Immature natural killer cell (primary cell): ENCODE measurements at regions not wholly inside any gene's neighbourhood (a gene's known extent, or its start where the extent isn't known, plus 50 kb on each side); places are given as distances from the start of the nearest gene placed in this dataset.
"Not testable (repeated sequence)": the region's sequence is repeated elsewhere in the genome, so short reads cannot be mapped to it uniquely, and the experiment has no call there.

Source experiments
- DNase-seq, 3 donors: peaks; one replicate each; pipeline ENCODE4 v3.0.0; 2022; ENCODE audit warnings: mixed read lengths in 1 of 3
- H3K27ac Mint-ChIP-seq, 6 donors: one replicate each; pipeline ENCODE4 v1.8.0; 2020; ENCODE audit warnings: mixed read lengths in 6 of 6, mild to moderate bottlenecking in 5 of 6, inconsistent platforms in 4 of 6, moderate library complexity in 3 of 6
- H3K27me3 Mint-ChIP-seq, 3 donors: one replicate each; pipeline ENCODE4 v1.8.0; 2020 to 2021; ENCODE audit warnings: low read depth in 3 of 3, mild to moderate bottlenecking in 3 of 3, mixed read lengths in 3 of 3, moderate library complexity in 3 of 3, inconsistent platforms in 1 of 3
- H3K36me3 Mint-ChIP-seq, 3 donors: one replicate each; pipeline ENCODE4 v1.8.0; 2020; ENCODE audit warnings: mixed read lengths in 3 of 3, inconsistent platforms in 2 of 3, mild to moderate bottlenecking in 2 of 3
- H3K4me1 Mint-ChIP-seq, 2 donors: one replicate each; pipeline ENCODE4 v1.8.0; 2020; ENCODE audit warnings: inconsistent platforms in 2 of 2, mild to moderate bottlenecking in 2 of 2, mixed read lengths in 2 of 2, moderate library complexity in 1 of 2
- H3K4me3 Mint-ChIP-seq, 5 donors: one replicate each; pipeline ENCODE4 v1.8.0; 2020; ENCODE audit warnings: mild to moderate bottlenecking in 5 of 5, mixed read lengths in 5 of 5, inconsistent platforms in 3 of 5, moderate library complexity in 3 of 5
- H3K9me3 Mint-ChIP-seq, 6 donors: one replicate each; pipeline ENCODE4 v1.8.0; 2020; ENCODE audit warnings: mild to moderate bottlenecking in 6 of 6, mixed read lengths in 6 of 6, inconsistent platforms in 4 of 6, moderate library complexity in 3 of 6

DNA sequence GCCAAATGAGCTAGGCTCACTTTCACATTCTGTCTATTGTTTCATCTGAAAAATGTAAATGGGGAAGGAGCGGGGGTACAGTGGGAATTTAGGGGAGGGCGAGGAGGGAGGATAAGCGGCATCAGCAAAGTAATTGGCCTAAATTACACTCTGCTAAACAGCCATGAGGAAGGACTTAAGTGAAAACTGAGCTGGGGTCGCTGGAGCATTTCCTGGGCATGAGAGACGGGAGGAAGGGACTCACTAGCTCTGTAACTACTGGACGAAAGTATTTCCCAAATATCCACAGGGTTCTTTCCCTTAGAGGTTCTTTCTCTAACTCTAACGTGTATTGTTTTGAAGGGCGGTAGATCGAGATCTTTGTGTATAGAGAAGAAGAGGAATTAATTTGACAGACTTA lies 418.0 kb downstream of the SOX2 start:
- Mint-ChIP-seq H3K4me1 (no peaks in the 10 kb centered on the region), H3K4me3 (no peak overlapping the region), H3K9me3 (peaks cover 0 to 27% (median 5%) of the 10 kb centered on the region in 6 donors), H3K36me3 (peaks cover 0 to 3% (median 0%) of the 10 kb centered on the region in 3 donors), H3K27me3 (peaks cover 0 to 1% (median 0%) of the 10 kb centered on the region in 3 donors), H3K27ac (no peak overlapping the region)
- no peak for DNase-seq

DNA sequence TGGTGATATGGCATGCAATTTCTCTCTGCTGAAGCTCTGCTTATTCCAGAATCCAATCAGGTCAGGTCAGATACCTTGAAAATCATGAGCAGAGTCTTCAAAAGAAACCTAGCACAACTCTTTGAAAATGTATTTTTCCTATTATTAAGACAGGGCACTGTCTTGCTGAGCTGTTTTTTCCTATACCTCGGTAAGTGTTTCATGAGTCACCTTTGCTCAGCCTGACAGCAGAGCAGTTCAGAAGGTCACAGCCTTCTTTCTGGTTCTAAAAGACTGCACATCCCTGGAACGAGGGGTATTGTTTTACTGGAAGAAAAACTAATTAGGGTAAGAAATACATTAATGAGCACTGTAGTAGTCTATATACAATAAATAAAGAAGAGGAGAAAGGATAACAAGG lies 422.0 kb downstream of the SOX2 start:
- Mint-ChIP-seq H3K36me3 (no peaks in the 10 kb centered on the region), H3K4me3 (no peak overlapping the region), H3K27ac (no peak overlapping the region), H3K27me3 (peaks cover 0 to 1% (median 0%) of the 10 kb centered on the region in 3 donors), H3K9me3 (peaks cover 0 to 14% (median 4%) of the 10 kb centered on the region in 6 donors), H3K4me1 (no peaks in the 10 kb centered on the region)
- no peak for DNase-seq

DNA sequence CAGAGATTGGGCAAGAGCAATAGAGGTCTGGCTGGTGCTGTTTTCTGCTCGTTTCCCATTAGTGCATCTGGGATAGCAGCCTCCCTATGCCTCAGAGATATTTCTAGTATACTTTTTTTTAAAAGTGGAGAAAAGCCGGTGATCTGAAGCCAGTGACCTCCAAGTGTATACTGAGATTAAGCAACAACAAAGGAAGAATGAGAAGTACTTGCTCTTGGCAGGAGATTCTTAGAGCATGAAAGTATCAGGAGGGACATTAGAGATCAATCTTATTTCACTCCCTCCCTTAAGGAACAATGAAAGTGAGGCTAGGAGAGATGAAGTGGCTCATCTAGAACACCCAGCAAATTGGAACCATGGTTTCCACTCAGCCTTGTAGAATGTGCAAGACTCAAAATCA lies 423.3 kb downstream of the SOX2 start:
- DNase-seq: no peak
- H3K4me1 Mint-ChIP-seq: no peaks in the 10 kb centered on the region
- H3K27ac Mint-ChIP-seq: no peak overlapping the region
- H3K27me3 Mint-ChIP-seq: no peaks in the 10 kb centered on the region
- no peaks in the 10 kb centered on the region for H3K36me3 Mint-ChIP-seq
- H3K9me3 Mint-ChIP-seq: peaks cover 0 to 14% (median 4%) of the 10 kb centered on the region in 6 donors
- H3K4me3 Mint-ChIP-seq: no peak overlapping the region

DNA sequence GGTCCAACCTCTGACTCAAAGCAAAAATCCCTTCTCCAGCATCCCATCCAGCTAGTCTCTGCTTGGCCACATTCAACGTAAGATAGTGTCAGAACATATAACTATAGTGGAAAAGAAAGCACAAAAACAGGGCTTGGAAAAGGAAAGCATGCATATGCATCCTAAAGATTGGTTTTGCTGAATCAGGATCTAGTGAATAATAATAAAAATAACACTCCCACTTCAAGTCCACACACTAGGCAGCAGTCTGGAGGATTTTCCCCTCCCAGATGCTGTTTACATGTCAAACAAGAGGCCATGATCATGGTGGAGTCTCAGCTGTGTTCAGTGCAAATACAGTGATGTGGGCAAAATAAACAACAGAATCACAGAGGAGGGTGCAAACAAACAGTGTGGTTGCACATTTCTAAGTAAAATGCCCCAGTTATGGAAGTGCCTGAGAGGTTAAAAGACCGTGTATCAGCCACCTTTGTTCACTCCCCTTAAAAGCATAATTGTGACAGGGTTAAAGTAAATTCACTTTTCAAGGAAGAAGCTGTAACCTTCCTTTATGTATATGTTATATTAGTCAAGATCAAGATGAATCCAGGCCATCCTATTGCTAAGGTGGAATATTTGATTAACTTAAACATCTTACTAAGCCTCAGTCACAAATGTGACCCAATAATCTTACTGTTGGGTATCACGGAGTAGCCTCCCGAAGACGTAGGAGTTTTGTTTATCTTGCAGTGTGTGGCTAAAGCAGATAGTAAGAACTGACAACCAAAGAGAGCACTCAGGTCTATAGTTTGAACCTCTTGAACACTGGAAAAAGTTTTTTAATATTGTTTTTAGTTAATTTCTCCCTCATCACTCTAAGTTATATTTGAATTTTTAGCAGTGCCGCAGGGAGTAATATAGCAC lies 424.5 kb downstream of the SOX2 start:
- Mint-ChIP-seq H3K27me3 (no peaks in the 10 kb centered on the region), H3K36me3 (no peaks in the 10 kb centered on the region), H3K27ac (no peak overlapping the region), H3K9me3 (peaks cover 0 to 14% (median 4%) of the 10 kb centered on the region in 6 donors), H3K4me1 (no peaks in the 10 kb centered on the region), H3K4me3 (no peak overlapping the region)
- no peak for DNase-seq

DNA sequence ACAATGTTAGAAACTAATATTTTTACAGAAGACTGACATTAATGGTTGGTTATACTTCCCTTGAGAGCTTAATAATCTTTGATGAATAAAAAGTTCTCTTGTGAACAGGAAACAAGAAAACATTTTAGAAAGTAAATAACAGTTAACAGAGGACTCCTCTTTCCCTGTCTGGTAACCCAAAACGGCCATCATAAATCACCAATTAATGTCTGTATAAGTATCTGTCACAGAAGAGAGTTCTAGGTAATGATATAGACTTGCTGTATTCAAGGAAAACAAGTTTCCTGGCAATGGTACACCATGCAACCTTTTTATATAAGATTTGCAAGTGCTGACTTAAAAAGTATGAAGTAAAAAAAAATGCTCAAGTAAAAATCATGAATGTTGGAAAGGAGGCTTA lies 426.7 kb downstream of the SOX2 start:
- H3K4me3 Mint-ChIP-seq: no peak overlapping the region
- H3K36me3 Mint-ChIP-seq: no peaks in the 10 kb centered on the region
- H3K9me3 Mint-ChIP-seq: peaks cover 0 to 12% (median 3%) of the 10 kb centered on the region in 6 donors
- H3K4me1 Mint-ChIP-seq: no peaks in the 10 kb centered on the region
- DNase-seq: no peak
- no peak overlapping the region for H3K27ac Mint-ChIP-seq
- H3K27me3 Mint-ChIP-seq: no peaks in the 10 kb centered on the region

DNA sequence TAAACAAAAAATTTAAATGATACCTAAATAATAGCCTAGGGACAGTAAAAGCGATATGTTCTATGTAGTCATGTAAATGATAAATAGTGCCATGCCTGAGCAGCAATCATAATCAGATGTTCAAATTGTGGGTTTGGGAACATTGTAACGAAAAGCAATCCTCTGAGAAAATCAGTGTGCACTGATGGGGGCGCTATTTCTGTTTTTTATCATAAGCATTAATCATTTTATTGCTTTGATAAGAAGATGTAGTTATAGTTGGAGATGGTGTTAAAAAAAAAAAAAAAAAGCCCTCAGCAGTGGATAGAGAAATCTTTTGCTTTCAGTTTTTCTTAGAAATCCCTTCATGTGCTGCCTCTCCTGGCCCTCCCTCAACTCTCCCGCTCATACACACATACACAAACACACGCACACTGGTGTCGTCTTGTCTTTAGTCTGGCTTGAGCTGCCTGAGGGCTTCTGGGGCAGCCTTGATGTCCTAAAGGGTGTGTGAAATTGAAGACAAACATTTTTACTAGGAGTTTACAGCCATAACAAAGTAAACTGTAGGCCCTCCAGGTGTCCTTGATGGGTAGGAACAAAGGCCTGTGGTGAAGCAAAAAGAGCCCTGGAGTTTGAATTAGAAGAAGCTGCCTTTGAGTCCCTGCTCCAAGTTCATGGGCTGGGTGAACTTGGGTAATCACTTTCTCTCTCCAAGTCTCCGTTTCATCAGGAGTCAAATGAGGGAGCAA lies 428.1 kb downstream of the SOX2 start:
- Mint-ChIP-seq H3K36me3 (no peaks in the 10 kb centered on the region), H3K4me1 (no peaks in the 10 kb centered on the region), H3K27ac (no peak overlapping the region), H3K4me3 (no peak overlapping the region), H3K27me3 (no peaks in the 10 kb centered on the region), H3K9me3 (peaks cover 0 to 20% (median 2%) of the 10 kb centered on the region in 6 donors)
- no peak for DNase-seq

DNA sequence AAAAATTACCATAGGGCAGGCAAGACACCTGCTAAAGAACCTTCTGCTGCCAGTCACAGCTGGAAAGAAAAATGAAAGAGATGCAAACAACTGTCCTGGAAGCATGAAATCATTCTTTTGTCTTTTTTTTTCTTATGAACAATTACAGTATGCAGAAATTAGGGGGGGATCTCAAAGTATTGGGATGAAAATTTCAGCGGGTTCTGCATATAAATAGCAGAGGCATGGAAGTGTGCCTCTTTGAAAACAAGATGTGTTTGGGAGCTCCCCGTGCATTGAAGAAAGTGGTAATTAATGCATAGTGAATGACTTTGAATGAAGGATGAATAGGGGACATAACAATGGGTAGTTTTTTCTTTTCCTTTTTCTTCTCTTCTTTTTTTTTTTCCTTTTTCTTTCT lies 431.2 kb downstream of the SOX2 start:
- no peak for DNase-seq
- Mint-ChIP-seq H3K27ac (no peak overlapping the region), H3K36me3 (no peaks in the 10 kb centered on the region), H3K4me3 (no peak overlapping the region), H3K27me3 (no peaks in the 10 kb centered on the region), H3K9me3 (peaks cover 0 to 19% (median 2%) of the 10 kb centered on the region in 6 donors), H3K4me1 (no peaks in the 10 kb centered on the region)

DNA sequence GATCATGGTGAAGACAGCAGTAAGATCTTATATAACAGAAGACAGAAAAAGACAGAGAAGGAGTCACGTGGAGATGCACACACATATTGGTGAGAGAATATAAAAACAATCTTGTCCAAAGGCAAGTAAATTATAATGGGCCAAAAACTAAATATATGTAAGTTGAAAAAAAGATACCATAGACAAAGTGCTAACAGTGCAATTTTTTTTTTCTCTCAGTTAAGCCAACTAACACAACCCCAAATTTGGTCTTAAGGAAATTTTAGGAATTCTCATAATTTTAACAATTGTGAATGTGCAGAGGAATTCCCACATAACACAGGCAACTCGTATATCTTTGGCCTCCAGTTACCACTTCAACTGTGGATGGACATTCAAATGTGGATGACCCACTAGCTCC lies 432.2 kb downstream of the SOX2 start:
- peaks cover 0 to 19% (median 3%) of the 10 kb centered on the region in 6 donors for H3K9me3 Mint-ChIP-seq
- H3K27ac Mint-ChIP-seq: no peak overlapping the region
- no peaks in the 10 kb centered on the region for H3K4me1 Mint-ChIP-seq
- H3K4me3 Mint-ChIP-seq: no peak overlapping the region
- H3K27me3 Mint-ChIP-seq: peaks cover 0 to 1% (median 0%) of the 10 kb centered on the region in 3 donors
- no peaks in the 10 kb centered on the region for H3K36me3 Mint-ChIP-seq
- DNase-seq: no peak

DNA sequence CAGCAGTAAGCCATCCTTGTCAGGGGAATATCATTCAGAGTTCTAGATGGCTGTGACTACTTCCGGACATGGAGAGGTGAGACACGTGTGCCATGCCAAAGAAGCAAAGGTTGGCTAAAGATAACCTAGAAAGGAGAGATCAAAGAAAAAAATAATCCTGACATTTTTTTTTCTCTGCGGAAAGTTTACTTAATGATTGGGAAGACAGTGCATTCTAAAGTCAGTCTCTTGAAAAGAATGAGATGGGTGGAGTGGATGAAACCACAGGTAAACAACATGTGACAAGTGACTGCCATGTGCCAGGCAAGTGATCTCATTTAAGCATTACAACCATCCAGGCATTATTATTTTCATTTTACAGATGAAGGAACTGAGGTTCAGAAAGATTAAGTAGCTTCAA lies 436.6 kb downstream of the SOX2 start:
- no peak overlapping the region for H3K4me3 Mint-ChIP-seq
- no peak for DNase-seq
- peaks cover 0 to 1% (median 0%) of the 10 kb centered on the region in 3 donors for H3K27me3 Mint-ChIP-seq
- H3K4me1 Mint-ChIP-seq: no peaks in the 10 kb centered on the region
- H3K9me3 Mint-ChIP-seq: peaks cover 5 to 22% (median 9%) of the 10 kb centered on the region in 6 donors
- H3K27ac Mint-ChIP-seq: no peak overlapping the region
- H3K36me3 Mint-ChIP-seq: no peaks in the 10 kb centered on the region

DNA sequence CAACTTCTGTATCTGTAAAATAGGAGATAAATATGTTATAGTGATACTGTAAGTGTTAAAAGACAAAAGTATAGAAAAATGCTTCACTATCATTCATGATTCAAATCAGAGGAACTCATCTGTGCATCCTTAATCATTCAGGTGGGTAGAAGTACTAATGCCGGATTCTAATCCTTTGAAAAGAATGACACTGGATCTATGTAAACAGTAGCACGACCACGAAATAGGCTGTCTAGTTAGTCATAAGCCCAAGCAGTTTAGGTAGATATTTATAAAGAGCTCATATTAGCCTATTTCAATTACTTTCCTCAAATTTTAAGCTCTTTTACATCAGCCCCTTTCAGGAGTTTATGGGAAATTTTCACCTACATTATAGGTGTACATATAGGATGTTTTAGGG lies 437.9 kb downstream of the SOX2 start:
- Mint-ChIP-seq H3K27me3 (peaks cover 0 to 3% (median 0%) of the 10 kb centered on the region in 3 donors), H3K9me3 (peaks cover 5 to 19% (median 13%) of the 10 kb centered on the region in 6 donors), H3K4me1 (no peaks in the 10 kb centered on the region), H3K27ac (no peak overlapping the region), H3K4me3 (no peak overlapping the region), H3K36me3 (no peaks in the 10 kb centered on the region)
- DNase-seq: no peak

DNA sequence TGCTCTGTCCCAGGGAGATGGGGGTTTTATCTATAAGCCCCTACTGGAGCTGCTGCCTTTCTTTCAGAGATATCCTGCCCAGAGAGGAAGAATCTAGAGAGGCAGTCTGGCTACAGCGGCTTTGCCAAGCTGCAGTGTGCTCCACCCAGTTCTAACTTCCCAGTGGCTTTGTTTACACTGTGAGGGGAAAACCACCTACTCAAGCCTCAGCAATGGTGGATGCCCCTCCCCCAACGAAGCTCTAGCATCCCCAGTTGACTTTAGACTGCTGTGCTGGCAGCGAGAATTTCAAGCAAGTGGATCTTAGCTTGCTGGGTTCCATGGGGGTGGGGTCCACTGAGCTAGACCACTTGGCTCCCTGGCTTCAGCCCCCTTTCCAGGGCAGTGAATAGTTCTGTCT lies 444.6 kb downstream of the SOX2 start:
- H3K4me3 Mint-ChIP-seq, DNase-seq: not testable (repeated sequence)
- peaks cover 5 to 21% (median 11%) of the 10 kb centered on the region in 6 donors for H3K9me3 Mint-ChIP-seq

DNA sequence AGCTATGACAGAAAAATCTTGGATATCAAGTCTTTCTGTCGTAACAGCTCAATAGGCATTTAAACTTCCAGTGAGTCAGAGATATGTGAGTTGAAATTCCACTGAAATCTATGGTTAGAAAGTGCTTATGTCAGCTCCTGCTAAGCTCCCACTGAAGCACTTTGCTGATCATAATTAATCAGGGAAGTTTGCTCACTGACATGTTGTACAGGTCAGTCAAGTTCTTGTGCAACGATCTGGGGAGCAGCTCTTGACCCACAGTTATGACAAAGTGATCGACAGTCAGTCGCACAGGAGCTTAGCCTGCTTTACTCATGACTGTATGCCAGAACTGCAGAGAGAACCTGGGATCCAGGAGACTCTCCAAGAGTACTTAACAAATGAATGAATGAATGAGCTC lies 453.5 kb downstream of the SOX2 start:
- Mint-ChIP-seq H3K9me3 (peaks cover 0 to 11% (median 2%) of the 10 kb centered on the region in 6 donors), H3K27ac (no peak overlapping the region), H3K4me3 (no peak overlapping the region), H3K4me1 (no peaks in the 10 kb centered on the region), H3K36me3 (no peaks in the 10 kb centered on the region), H3K27me3 (no peaks in the 10 kb centered on the region)
- DNase-seq: no peak

More for the DNA sequence above, 444.6 kb downstream of the SOX2 start:
- not testable (repeated sequence) for H3K27ac Mint-ChIP-seq, H3K27me3 Mint-ChIP-seq, H3K4me1 Mint-ChIP-seq, H3K36me3 Mint-ChIP-seq

DNA sequence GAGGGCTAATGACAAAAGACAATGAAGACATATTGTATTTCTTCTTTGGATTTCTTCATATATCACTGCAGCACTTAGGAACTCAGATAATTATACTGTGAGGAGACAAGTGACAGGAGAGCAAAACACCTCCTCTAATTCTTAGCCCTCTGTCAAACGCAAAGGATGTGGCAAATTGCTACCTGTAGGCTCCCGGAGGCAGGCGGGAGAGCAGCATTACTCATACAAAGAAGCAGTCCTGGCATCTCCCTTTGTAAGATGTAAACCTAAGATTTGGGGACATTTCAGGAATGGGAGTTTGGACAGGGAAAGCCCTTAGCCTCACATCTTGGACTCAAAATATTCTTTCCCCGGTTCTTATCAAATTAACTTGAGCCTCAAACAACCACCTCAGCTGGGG lies 460.8 kb downstream of the SOX2 start:
- Mint-ChIP-seq H3K9me3 (peaks cover 0 to 16% (median 3%) of the 10 kb centered on the region in 6 donors), H3K4me1 (no peaks in the 10 kb centered on the region), H3K27me3 (no peaks in the 10 kb centered on the region), H3K4me3 (no peak overlapping the region), H3K36me3 (no peaks in the 10 kb centered on the region), H3K27ac (no peak overlapping the region)
- DNase-seq: no peak

DNA sequence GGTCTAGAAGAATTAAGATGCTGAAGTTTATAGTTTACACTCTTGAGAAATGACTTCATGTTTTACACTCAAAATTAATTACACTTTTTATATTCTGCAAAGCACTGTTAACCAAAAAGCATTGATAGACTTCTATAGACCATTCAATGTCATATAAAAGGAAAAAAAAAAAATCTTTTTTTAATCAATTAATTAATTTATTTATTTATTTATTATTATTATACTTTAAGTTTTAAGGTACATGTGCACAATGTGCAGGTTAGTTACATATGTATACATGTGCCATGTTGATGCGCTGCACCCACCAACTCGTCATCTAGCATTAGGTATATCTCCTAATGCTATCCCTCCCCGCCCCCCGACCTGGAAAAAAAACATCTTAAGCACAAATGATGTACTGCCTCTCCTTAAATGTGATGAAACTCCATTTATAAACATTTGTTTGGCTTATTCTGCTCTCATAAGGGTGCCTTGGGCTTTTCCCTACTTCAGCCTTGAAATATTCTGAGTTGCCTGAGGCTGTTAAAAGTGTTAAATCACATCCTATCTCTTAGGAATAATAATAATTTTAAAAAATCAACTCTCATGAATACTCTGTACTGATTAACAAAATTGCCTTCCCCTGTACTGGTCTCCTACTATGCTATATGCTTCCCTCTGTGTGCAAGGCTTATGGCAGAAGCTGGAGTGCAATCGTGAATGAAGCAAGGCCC lies 466.9 kb downstream of the SOX2 start:
- no peak overlapping the region for H3K4me3 Mint-ChIP-seq
- no peaks in the 10 kb centered on the region for H3K36me3 Mint-ChIP-seq
- DNase-seq: no peak
- H3K4me1 Mint-ChIP-seq: no peaks in the 10 kb centered on the region
- H3K27me3 Mint-ChIP-seq: peaks cover 0 to 4% (median 1%) of the 10 kb centered on the region in 3 donors
- peaks cover 0 to 23% (median 3%) of the 10 kb centered on the region in 6 donors for H3K9me3 Mint-ChIP-seq
- H3K27ac Mint-ChIP-seq: no peak overlapping the region
